Astrocyte (in vitro differentiated cells and primary cell): ENCODE measurements at regions not wholly inside any gene's neighbourhood (a gene's known extent, or its start where the extent isn't known, plus 50 kb on each side); places are given as distances from the start of the nearest gene placed in this dataset.

ENCODE experiments used
- CTCF ChIP-seq: IDR thresholded peaks from 2 replicates; pipeline ENCODE4 v1.5.1; 2011; ENCODE audit warnings: low read depth, mild to moderate bottlenecking, inconsistent platforms, low read length, moderate library complexity; ENCODE audit not compliant: insufficient read depth
- EZH2 ChIP-seq: IDR thresholded peaks from 2 replicates; pipeline ENCODE4 v1.6.1; 2012; ENCODE audit warnings: mild to moderate bottlenecking, low read length, inconsistent platforms; ENCODE audit not compliant: insufficient read depth

DNA sequence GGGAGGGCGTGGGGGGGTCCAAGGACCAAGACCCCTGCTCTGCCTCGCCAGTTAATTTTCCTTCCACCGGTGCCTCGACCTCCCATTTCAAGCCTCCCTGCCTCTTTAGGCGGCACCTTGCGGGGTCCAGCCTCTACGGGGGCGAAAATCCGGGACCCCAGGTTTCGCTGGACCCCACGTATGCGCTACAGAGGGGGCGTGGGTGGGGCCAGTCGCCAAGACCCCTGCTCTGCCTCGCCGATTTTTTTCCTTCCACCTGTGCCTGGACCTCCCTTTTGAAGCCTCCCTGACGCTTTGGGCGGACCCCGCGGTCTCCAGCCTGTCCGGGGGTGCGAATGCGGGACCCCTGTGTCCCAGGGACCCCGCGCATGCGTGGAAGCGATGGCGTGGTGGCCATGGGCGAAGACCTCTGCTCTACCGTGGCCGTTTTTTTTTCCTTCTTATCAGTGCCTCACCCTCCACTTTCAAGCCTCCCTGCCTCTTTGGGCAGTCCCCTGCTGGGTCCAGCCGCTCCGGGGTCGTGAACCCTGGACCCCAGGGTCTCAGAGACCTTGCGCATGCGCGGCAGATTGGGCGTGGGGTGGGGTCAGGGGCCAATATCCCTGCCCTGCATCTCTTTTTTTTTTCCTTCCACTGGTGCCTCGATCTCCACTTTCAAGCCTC is 324.2 kb downstream of the ALG10 start:
- TF ChIP-seq CTCF (no peak), EZH2 (no peak)
